Heart left ventricle (tissue), 13 donors: ENCODE measurements at regions not wholly inside any gene's neighbourhood (a gene's known extent, or its start where the extent isn't known, plus 50 kb on each side); places are given as distances from the start of the nearest gene placed in this dataset.

Experiments used
- POLR2A ChIP-seq, 2 donors: fragments of 450-650 bp; IDR thresholded peaks; one replicate each; pipeline ENCODE4 v1.6.1; 2017; ENCODE audit warnings: antibody characterized with exemption in 2 of 2, mild to moderate bottlenecking in 2 of 2, moderate library complexity in 2 of 2
- TF ChIP-seq, protein P1 (sequence below), 12 donors: fragments of 200-600 bp; sonication (generic) in 4 of 12; IDR thresholded peaks; one replicate each; pipeline versions ENCODE4 v1.5.0 to v1.8.0; 2018 to 2022; ENCODE audit warnings: antibody characterized with exemption in 12 of 12, mild to moderate bottlenecking in 5 of 12
- donor health status: ischemic (EF 13 %, LVEDD 7.1; RV severe dilation, severe dysfunction).
- donor health status: DM: no; HTN: yes; CAD: no.
- donor health status: DM: no; HTN: no; CAD: no.
- donor health status: ischemic (EF 25% LVEDD 6.9; RV normal size, moderate dysfunction).
- donor health status: ischemic (EF 25% LVEDD 5.7; RV mildly dilated, moderate dysfunction).
- donor health status: ischemic (EF 35%, LVEDD 5.7; RV mildly dilated, moderate dysfunction).
- donor health status: nonischemic (EF 11% LVEDD 7.7; RV severe dilation, severe dysfunction).
- donor health status: DM: yes; HTN: yes; CAD: no.
- donor health status: PGD.
- donor health status: ischemic (EF 29% LVEDD 5.4; RV normal size, mild dysfunction).
- donor health status: nonischemic (EF 23%, LVEDD 6.1; RV moderate dilation, normal function).

- TF ChIP-seq, protein P1, sequence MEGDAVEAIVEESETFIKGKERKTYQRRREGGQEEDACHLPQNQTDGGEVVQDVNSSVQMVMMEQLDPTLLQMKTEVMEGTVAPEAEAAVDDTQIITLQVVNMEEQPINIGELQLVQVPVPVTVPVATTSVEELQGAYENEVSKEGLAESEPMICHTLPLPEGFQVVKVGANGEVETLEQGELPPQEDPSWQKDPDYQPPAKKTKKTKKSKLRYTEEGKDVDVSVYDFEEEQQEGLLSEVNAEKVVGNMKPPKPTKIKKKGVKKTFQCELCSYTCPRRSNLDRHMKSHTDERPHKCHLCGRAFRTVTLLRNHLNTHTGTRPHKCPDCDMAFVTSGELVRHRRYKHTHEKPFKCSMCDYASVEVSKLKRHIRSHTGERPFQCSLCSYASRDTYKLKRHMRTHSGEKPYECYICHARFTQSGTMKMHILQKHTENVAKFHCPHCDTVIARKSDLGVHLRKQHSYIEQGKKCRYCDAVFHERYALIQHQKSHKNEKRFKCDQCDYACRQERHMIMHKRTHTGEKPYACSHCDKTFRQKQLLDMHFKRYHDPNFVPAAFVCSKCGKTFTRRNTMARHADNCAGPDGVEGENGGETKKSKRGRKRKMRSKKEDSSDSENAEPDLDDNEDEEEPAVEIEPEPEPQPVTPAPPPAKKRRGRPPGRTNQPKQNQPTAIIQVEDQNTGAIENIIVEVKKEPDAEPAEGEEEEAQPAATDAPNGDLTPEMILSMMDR (IDR thresholded peaks at IDR 0.05), result no peak
- no peak for TF ChIP-seq POLR2A (IDR thresholded peaks at IDR 0.05)
Measured at GRCh38 chr4:142977182-142977581, 131.1 kb upstream of the INPP4B start.
